ENCODE measurements at regions not wholly inside any gene's neighbourhood (a gene's known extent, or its start where the extent isn't known, plus 50 kb on each side); places are given as distances from the start of the nearest gene placed in this dataset.

DNA sequence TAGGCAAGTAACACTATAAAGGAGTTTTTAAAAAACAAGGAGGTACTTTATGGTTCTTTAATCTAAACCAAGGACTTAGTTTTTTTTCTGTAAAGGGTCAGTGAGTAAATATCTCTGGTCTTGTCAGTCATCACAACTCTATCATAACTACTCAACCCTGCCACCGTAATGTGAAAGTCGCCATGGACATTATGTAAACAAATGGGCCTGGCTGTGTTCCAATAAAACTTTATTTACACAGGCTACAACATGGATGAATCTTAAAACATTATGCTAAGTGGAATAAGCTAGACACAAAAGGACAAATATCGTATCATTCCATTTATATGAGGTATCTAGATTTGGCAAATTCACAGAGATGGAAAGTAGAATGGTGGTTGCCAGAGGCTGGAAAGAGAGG, 60.8 kb upstream of the SP4 start:
- TF ChIP-seq SMC3 (IDR thresholded peaks at IDR 0.05; ENCODE audit: low read depth, low read length) (no peak), MAZ (IDR thresholded peaks at IDR 0.05; ENCODE audit: borderline replicate concordance, low read depth, low read length) (no peak), RAD21 (IDR thresholded peaks at IDR 0.05; ENCODE audit: low read length) (no peak), RCOR1 (IDR thresholded peaks at IDR 0.05; ENCODE audit: insufficient replicate concordance, low read length) (no peak), BHLHE40 (IDR thresholded peaks at IDR 0.05; ENCODE audit: low read depth, low read length) (no peak), MXI1 (IDR thresholded peaks at IDR 0.05; ENCODE audit: borderline replicate concordance, low read depth, low read length) (no peak), FOS (IDR thresholded peaks at IDR 0.05; ENCODE audit: low read depth, low read length) (no peak)
- TF ChIP-seq, protein P1, sequence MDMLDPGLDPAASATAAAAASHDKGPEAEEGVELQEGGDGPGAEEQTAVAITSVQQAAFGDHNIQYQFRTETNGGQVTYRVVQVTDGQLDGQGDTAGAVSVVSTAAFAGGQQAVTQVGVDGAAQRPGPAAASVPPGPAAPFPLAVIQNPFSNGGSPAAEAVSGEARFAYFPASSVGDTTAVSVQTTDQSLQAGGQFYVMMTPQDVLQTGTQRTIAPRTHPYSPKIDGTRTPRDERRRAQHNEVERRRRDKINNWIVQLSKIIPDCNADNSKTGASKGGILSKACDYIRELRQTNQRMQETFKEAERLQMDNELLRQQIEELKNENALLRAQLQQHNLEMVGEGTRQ (IDR thresholded peaks at IDR 0.05; ENCODE audit: low read depth, low read length) = no peak
- TF ChIP-seq, protein P2, sequence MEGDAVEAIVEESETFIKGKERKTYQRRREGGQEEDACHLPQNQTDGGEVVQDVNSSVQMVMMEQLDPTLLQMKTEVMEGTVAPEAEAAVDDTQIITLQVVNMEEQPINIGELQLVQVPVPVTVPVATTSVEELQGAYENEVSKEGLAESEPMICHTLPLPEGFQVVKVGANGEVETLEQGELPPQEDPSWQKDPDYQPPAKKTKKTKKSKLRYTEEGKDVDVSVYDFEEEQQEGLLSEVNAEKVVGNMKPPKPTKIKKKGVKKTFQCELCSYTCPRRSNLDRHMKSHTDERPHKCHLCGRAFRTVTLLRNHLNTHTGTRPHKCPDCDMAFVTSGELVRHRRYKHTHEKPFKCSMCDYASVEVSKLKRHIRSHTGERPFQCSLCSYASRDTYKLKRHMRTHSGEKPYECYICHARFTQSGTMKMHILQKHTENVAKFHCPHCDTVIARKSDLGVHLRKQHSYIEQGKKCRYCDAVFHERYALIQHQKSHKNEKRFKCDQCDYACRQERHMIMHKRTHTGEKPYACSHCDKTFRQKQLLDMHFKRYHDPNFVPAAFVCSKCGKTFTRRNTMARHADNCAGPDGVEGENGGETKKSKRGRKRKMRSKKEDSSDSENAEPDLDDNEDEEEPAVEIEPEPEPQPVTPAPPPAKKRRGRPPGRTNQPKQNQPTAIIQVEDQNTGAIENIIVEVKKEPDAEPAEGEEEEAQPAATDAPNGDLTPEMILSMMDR (conservative IDR thresholded peaks at IDR 0.05; ENCODE audit: low read depth, low read length) = no peak
- H2BK120ac ChIP-seq (ENCODE audit: low read depth, low read length) = no peak overlapping the region
- no peak overlapping the region for H3K4ac ChIP-seq (ENCODE audit: low read depth, low read length)
- H3K4me3 ChIP-seq (ENCODE audit: insufficient read depth, low read depth, low read length) = no peak overlapping the region
- H3K9me3 ChIP-seq (ENCODE audit: control insufficient read depth, insufficient read depth, low read length) = no peaks in the 10 kb centered on the region
- ATAC-seq (ENCODE audit: low read depth) = no peak
- no peak overlapping the region for H2BK5ac ChIP-seq (ENCODE audit: low read depth, low read length, poor library complexity, severe bottlenecking)
- no peak overlapping the region for H2AFZ ChIP-seq (replicated peaks; ENCODE audit: low read length, poor library complexity)
- no peak overlapping the region for H2AK9ac ChIP-seq (replicated peaks; ENCODE audit: low read depth, low read length, poor library complexity)
- no peak overlapping the region for H3K23ac ChIP-seq (ENCODE audit: low read depth, low read length)
- H3K18ac ChIP-seq (ENCODE audit: low read depth, low read length) = no peak overlapping the region
- no peak overlapping the region for H2BK20ac ChIP-seq (ENCODE audit: low read depth, low read length)
- no peak overlapping the region for H2BK15ac ChIP-seq (ENCODE audit: low read depth, low read length)
- WGBS, 2 experiments (ENCODE audit: extremely low coverage in 2 of 2, insufficient read length in 1 of 2) = no CpG with 5 or more reads among the region's 3 CpGs
- ChIA-PET CTCF (no interaction called here), POLR2A (ENCODE audit: unreplicated experiment) (no interaction called here)
- H3K4me2 ChIP-seq (ENCODE audit: low read depth, low read length) = no peak overlapping the region
- dilution Hi-C loops (cut with HindIII; ENCODE audit: low sequenced_read_pairs, unreplicated experiment) (no loop called here), in situ Hi-C loops (cut with MboI; ENCODE audit: low sequenced_read_pairs) (no loop called here), intact Hi-C loops (cut with micrococcal nuclease) (no loop called here)
- H4K5ac ChIP-seq (ENCODE audit: low read depth, low read length) = no peak overlapping the region
- H3K36me3 ChIP-seq (ENCODE audit: control insufficient read depth, insufficient read depth, low read length) = no peaks in the 10 kb centered on the region
- H4K20me1 ChIP-seq (ENCODE audit: insufficient read depth, low read length) = no peaks in the 10 kb centered on the region
- no peak overlapping the region for H4K91ac ChIP-seq (ENCODE audit: insufficient read depth, low read depth, low read length)
- no TSS peak for BruUV-seq (replicated peaks)
- no peaks in the 10 kb centered on the region for H3K9me1 ChIP-seq (ENCODE audit: insufficient read depth, low read length)
- no peaks in the 10 kb centered on the region for H3K4me1 ChIP-seq (ENCODE audit: control insufficient read depth, insufficient read depth, low read length)
- H3K79me1 ChIP-seq (ENCODE audit: low read depth in 1 of 2, low read length in 2 of 2) = no peaks in the 10 kb centered on the region
- no peak overlapping the region for H4K8ac ChIP-seq (ENCODE audit: low read depth in 2 of 2, low read length in 2 of 2)
- H3K56ac ChIP-seq (ENCODE audit: extremely low read depth, insufficient read depth, low read length) = no peak overlapping the region
- H3K27me3 ChIP-seq (ENCODE audit: control insufficient read depth, insufficient read depth, low read length) = no peaks in the 10 kb centered on the region
- no peak overlapping the region for H3K9ac ChIP-seq (ENCODE audit: low read depth, low read length)
- H3K27ac ChIP-seq (ENCODE audit: insufficient read depth, low read length) = no peak overlapping the region
- no peak overlapping the region for H2AK5ac ChIP-seq (ENCODE audit: low read depth, low read length)
- no peak overlapping the region for H3K14ac ChIP-seq (replicated peaks; ENCODE audit: low read depth, low read length)
- no peak for DNase-seq
